Right lobe of liver (tissue), 4 donors: ENCODE measurements at regions not wholly inside any gene's neighbourhood (a gene's known extent, or its start where the extent isn't known, plus 50 kb on each side); places are given as distances from the start of the nearest gene placed in this dataset.

Experiments used
- POLR2A ChIP-seq: fragments of 450-650 bp; IDR thresholded peaks from one replicate; pipeline ENCODE4 v1.6.1; 2017; ENCODE audit warnings: antibody characterized with exemption, mild to moderate bottlenecking
- TF ChIP-seq, protein P1 (sequence below), 4 donors: fragments of 200-600 bp in 3 of 4; fragments of 450-650 bp in 1 of 4; IDR thresholded peaks; one replicate each; pipeline versions ENCODE4 v1.5.1 to v1.8.0; 2016 to 2022; ENCODE audit warnings: antibody characterized with exemption in 4 of 4, mild to moderate bottlenecking in 2 of 4
- donor health status: DM: no; HTN: no; CAD: no.
- donor health status: DM: no; HTN: no; CAD: no.
- donor health status: DM: no; HTN: yes; CAD: no.

DNA sequence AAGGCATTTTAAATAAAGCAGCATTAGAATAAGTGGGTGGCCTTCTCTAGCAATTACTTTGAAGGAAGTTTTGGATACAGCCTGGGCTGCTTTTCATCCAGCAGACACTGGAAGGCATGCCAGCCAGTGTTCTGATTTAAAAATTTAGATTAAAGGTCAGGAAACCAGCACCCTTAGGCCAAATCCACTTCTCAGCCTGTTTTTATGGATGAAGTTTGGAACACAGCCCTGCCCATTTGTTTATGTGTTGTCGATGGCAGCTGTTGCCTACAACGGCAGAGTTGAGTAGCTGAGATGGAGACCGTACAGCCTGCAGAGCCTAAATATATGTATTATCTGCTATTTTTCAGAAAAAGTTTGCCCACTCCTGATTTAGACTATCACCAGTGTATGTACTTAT lies 313.6 kb upstream of the ACVR2A start:
- TF ChIP-seq, protein P1, sequence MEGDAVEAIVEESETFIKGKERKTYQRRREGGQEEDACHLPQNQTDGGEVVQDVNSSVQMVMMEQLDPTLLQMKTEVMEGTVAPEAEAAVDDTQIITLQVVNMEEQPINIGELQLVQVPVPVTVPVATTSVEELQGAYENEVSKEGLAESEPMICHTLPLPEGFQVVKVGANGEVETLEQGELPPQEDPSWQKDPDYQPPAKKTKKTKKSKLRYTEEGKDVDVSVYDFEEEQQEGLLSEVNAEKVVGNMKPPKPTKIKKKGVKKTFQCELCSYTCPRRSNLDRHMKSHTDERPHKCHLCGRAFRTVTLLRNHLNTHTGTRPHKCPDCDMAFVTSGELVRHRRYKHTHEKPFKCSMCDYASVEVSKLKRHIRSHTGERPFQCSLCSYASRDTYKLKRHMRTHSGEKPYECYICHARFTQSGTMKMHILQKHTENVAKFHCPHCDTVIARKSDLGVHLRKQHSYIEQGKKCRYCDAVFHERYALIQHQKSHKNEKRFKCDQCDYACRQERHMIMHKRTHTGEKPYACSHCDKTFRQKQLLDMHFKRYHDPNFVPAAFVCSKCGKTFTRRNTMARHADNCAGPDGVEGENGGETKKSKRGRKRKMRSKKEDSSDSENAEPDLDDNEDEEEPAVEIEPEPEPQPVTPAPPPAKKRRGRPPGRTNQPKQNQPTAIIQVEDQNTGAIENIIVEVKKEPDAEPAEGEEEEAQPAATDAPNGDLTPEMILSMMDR (IDR thresholded peaks at IDR 0.05): no peak
- TF ChIP-seq POLR2A: no peak
